Peyer's patch (tissue), 4 donors: ENCODE measurements at regions not wholly inside any gene's neighbourhood (a gene's known extent, or its start where the extent isn't known, plus 50 kb on each side); places are given as distances from the start of the nearest gene placed in this dataset.

Source experiments
- DNase-seq, 3 donors: peaks; one replicate each; pipeline ENCODE4 v3.0.0-alpha.2; 2017 to 2019
- H3K27ac ChIP-seq, 4 donors: fragments of 200-600 bp; sonication (generic); one replicate each; pipeline ENCODE4 v1.5.1; 2016 to 2019
- H3K27me3 ChIP-seq, 2 donors: fragments of 200-600 bp; sonication (generic); one replicate each; pipeline ENCODE4 v1.5.1; 2019
- H3K36me3 ChIP-seq, 3 donors: fragments of 200-600 bp; sonication (generic); one replicate each; pipeline ENCODE4 v1.5.1; 2016 to 2019
- H3K4me1 ChIP-seq, 4 donors: fragments of 200-600 bp; sonication (generic); one replicate each; pipeline ENCODE4 v1.5.1; 2016 to 2019
- H3K4me3 ChIP-seq, 4 donors: fragments of 200-600 bp; sonication (generic); 1 replicate in 3 of 4; 2 replicates in 1 of 4; pipeline ENCODE4 v1.5.1; 2016 to 2019; ENCODE audit warnings: mild to moderate bottlenecking in 1 of 4
- H3K9me3 ChIP-seq, 4 donors: fragments of 200-600 bp; sonication (generic); one replicate each; pipeline ENCODE4 v1.5.1; 2016 to 2019; ENCODE audit warnings: mild to moderate bottlenecking in 1 of 4
- CTCF ChIP-seq, 6 experiments: fragments of 450-650 bp in 4 of 6; fragments of 200-600 bp in 2 of 6; sonication (generic) in 1 of 6; IDR thresholded peaks; one replicate each; pipeline ENCODE4 v1.5.1; 2017 to 2019; ENCODE audit warnings: antibody characterized with exemption in 6 of 6, mild to moderate bottlenecking in 3 of 6, moderate library complexity in 1 of 6
- POLR2A ChIP-seq, 2 donors: fragments of 450-650 bp; IDR thresholded peaks; one replicate each; pipeline ENCODE4 v1.5.1; 2017; ENCODE audit warnings: antibody characterized with exemption in 2 of 2, mild to moderate bottlenecking in 2 of 2, moderate library complexity in 2 of 2

GRCh38 chr21:17002594-17003257 is 510.1 kb upstream of the CXADR start:
- DNase-seq, result no peak
- Histone ChIP-seq H3K4me3 (no peak overlapping the region), H3K27me3 (no peaks in the 10 kb centered on the region), H3K27ac (no peak overlapping the region), H3K36me3 (no peaks in the 10 kb centered on the region), H3K9me3 (peaks cover 0 to 3% (median 0%) of the 10 kb centered on the region in 4 donors), H3K4me1 (no peaks in the 10 kb centered on the region)
- TF ChIP-seq POLR2A (IDR thresholded peaks at IDR 0.05) (no peak), CTCF (IDR thresholded peaks at IDR 0.05) (no peak)

- TF ChIP-seq CTCF (IDR thresholded peaks at IDR 0.05) (no peak), POLR2A (IDR thresholded peaks at IDR 0.05) (no peak)
- H3K36me3 ChIP-seq, result no peaks in the 10 kb centered on the region
Measured at GRCh38 chr21:17003258-17003615, 509.6 kb upstream of the CXADR start.

GRCh38 chr21:17003763-17004373 is 509.0 kb upstream of the CXADR start:
- H3K36me3 ChIP-seq, result no peaks in the 10 kb centered on the region
- H3K27ac ChIP-seq, result no peak overlapping the region
- peaks cover 0 to 3% (median 0%) of the 10 kb centered on the region in 4 donors for H3K9me3 ChIP-seq
- no peak overlapping the region for H3K4me3 ChIP-seq
- no peaks in the 10 kb centered on the region for H3K27me3 ChIP-seq
- DNase-seq, result no peak
- TF ChIP-seq CTCF (IDR thresholded peaks at IDR 0.05), result no peak
- no peak for TF ChIP-seq POLR2A (IDR thresholded peaks at IDR 0.05)
- no peaks in the 10 kb centered on the region for H3K4me1 ChIP-seq

More at GRCh38 chr21:17003258-17003615, 509.6 kb upstream of the CXADR start:
- no peak for DNase-seq
- no peaks in the 10 kb centered on the region for H3K27me3 ChIP-seq
- peaks cover 0 to 3% (median 0%) of the 10 kb centered on the region in 4 donors for H3K9me3 ChIP-seq
- no peak overlapping the region for H3K4me3 ChIP-seq
- no peak overlapping the region for H3K27ac ChIP-seq
- H3K4me1 ChIP-seq, result no peaks in the 10 kb centered on the region

- Histone ChIP-seq H3K27me3 (no peaks in the 10 kb centered on the region), H3K27ac (no peak overlapping the region), H3K36me3 (no peaks in the 10 kb centered on the region), H3K9me3 (no peaks in the 10 kb centered on the region), H3K4me3 (no peak overlapping the region), H3K4me1 (no peaks in the 10 kb centered on the region)
- no peak for TF ChIP-seq CTCF (IDR thresholded peaks at IDR 0.05)
- TF ChIP-seq POLR2A (IDR thresholded peaks at IDR 0.05), result no peak
- DNase-seq, result no peak
Measured at GRCh38 chr21:17032141-17032655, 480.6 kb upstream of the CXADR start.

GRCh38 chr21:17044696-17045095 is 468.1 kb upstream of the CXADR start:
- Histone ChIP-seq H3K9me3 (no peaks in the 10 kb centered on the region), H3K4me1 (no peaks in the 10 kb centered on the region), H3K27ac (no peak overlapping the region), H3K36me3 (no peaks in the 10 kb centered on the region), H3K4me3 (no peak overlapping the region), H3K27me3 (no peaks in the 10 kb centered on the region)
- no peak for DNase-seq
- no peak for TF ChIP-seq POLR2A (IDR thresholded peaks at IDR 0.05)
- TF ChIP-seq CTCF (IDR thresholded peaks at IDR 0.05), result no peak
